Activated CD8-positive, alpha-beta T cell treated with anti-CD3 and anti-CD28 coated beads for 36 hours (primary cell): ENCODE measurements at regions not wholly inside any gene's neighbourhood (a gene's known extent, or its start where the extent isn't known, plus 50 kb on each side); places are given as distances from the start of the nearest gene placed in this dataset.
"Not testable (repeated sequence)": the region's sequence is repeated elsewhere in the genome, so short reads cannot be mapped to it uniquely, and the experiment has no call there.

Source experiments
- ATAC-seq: fragments of 200-7000 bp; cut with Tn5 transposase; one replicate; pipeline ENCODE4 v1.10.0; 2021; ENCODE audit warnings: mild to moderate bottlenecking, moderate library complexity
- CTCF ChIA-PET: fragments of 350-600 bp; sonication (Branson Sonifier 250); formaldehyde crosslinking; loops from one replicate; lab custom pipeline; 2021; ENCODE audit warnings: antibody characterized with exemption; lab: Charles Lee
- POLR2A ChIA-PET: fragments of 350-600 bp; sonication (Branson Sonifier 250); formaldehyde crosslinking; loops from one replicate; lab custom pipeline; 2021; ENCODE audit warnings: antibody characterized with exemption; lab: Charles Lee
- DNase-seq: peaks from one replicate; pipeline ENCODE4 v3.0.0-alpha.2; 2020
- H3K27ac Mint-ChIP-seq: one replicate; pipeline ENCODE4 v1.8.0; 2021; ENCODE audit warnings: mild to moderate bottlenecking, mixed read lengths
- H3K27me3 Mint-ChIP-seq: one replicate; pipeline ENCODE4 v1.8.0; 2021; ENCODE audit warnings: mixed read lengths
- H3K36me3 Mint-ChIP-seq: one replicate; pipeline ENCODE4 v1.8.0; 2021; ENCODE audit warnings: low read depth, mixed read lengths
- H3K4me1 Mint-ChIP-seq: one replicate; pipeline ENCODE4 v1.8.0; 2021; ENCODE audit warnings: low read depth, mixed read lengths
- H3K4me3 Mint-ChIP-seq: one replicate; pipeline ENCODE4 v1.8.0; 2021; ENCODE audit warnings: mild to moderate bottlenecking, moderate library complexity, mixed read lengths
- H3K9me3 Mint-ChIP-seq: one replicate; pipeline ENCODE4 v1.8.0; 2021; ENCODE audit warnings: mixed read lengths
- intact Hi-C: fragments of 100-400 bp; cut with micrococcal nuclease; formaldehyde crosslinking; loops from one replicate; pipeline ENCODE4 v1.10.0; 2022
- TF ChIP-seq, protein P1 (sequence below): fragments of 200-600 bp; IDR thresholded peaks from one replicate; pipeline ENCODE4 v1.8.0; 2022; ENCODE audit warnings: antibody characterized with exemption, mild to moderate bottlenecking

DNA sequence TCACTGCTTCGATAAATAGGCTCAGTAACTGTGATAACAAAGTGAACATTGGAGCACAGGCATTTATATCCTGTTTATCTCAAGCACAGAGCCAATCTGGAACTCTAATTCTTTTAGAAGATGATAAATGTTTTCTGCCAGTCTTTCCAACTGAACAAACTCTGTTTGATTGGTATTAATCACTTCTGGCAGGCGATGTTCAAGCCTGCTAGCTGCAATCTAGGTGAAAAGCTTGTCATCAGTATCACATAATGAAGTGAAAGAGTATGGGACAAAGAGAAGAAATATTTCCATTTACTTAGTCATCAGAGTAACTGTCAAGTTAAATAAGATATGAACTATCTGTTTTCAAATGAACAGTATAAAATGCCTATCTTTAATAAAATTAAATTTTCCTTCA is 577.3 kb downstream of the VGLL3 start:
- intact Hi-C loops, result no loop called here
- H3K4me3 Mint-ChIP-seq, result no peak overlapping the region
- peaks cover 9% of the 10 kb centered on the region for H3K9me3 Mint-ChIP-seq
- H3K27ac Mint-ChIP-seq, result no peak overlapping the region
- H3K36me3 Mint-ChIP-seq, result no peaks in the 10 kb centered on the region
- ChIA-PET POLR2A (no interaction called here), CTCF (no interaction called here)
- no peaks in the 10 kb centered on the region for H3K27me3 Mint-ChIP-seq
- DNase-seq (no peak), ATAC-seq (no peak)
- TF ChIP-seq, protein P1, sequence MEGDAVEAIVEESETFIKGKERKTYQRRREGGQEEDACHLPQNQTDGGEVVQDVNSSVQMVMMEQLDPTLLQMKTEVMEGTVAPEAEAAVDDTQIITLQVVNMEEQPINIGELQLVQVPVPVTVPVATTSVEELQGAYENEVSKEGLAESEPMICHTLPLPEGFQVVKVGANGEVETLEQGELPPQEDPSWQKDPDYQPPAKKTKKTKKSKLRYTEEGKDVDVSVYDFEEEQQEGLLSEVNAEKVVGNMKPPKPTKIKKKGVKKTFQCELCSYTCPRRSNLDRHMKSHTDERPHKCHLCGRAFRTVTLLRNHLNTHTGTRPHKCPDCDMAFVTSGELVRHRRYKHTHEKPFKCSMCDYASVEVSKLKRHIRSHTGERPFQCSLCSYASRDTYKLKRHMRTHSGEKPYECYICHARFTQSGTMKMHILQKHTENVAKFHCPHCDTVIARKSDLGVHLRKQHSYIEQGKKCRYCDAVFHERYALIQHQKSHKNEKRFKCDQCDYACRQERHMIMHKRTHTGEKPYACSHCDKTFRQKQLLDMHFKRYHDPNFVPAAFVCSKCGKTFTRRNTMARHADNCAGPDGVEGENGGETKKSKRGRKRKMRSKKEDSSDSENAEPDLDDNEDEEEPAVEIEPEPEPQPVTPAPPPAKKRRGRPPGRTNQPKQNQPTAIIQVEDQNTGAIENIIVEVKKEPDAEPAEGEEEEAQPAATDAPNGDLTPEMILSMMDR, result no peak
- H3K4me1 Mint-ChIP-seq, result no peaks in the 10 kb centered on the region

- no peaks in the 10 kb centered on the region for H3K4me1 Mint-ChIP-seq
- ChIA-PET CTCF (no interaction called here), POLR2A (no interaction called here)
- DNase-seq, result no peak
- peaks cover 14% of the 10 kb centered on the region for H3K9me3 Mint-ChIP-seq
- intact Hi-C loops, result no loop called here
- TF ChIP-seq, protein P1, result no peak
- no peaks in the 10 kb centered on the region for H3K27me3 Mint-ChIP-seq
- H3K36me3 Mint-ChIP-seq, result no peaks in the 10 kb centered on the region
- no peak for ATAC-seq
- H3K4me3 Mint-ChIP-seq, result no peak overlapping the region
- no peak overlapping the region for H3K27ac Mint-ChIP-seq
Observed at GRCh38 chr3:86410587-86410986, 580.4 kb downstream of the VGLL3 start.

DNA sequence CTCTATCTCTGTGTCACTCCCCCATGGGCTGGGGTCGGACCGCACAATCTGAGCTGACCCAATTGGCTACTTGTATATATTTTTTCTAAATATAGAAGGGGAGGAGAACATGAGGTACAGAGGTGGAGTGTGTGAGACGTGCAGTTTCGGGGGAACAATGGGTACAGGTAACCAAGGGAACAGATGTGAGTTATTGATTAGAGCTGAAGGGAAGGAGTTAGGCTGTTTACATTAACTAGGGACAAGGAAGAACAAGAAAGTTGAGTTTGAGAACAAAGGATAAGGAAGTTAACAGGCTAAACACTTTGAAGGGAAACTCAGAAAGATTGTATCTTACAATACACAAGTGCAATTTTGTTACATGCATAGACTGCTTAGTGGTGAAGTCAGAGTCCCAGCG is 601.2 kb downstream of the VGLL3 start:
- POLR2A ChIA-PET, ATAC-seq, intact Hi-C loops, H3K27ac Mint-ChIP-seq, DNase-seq, H3K27me3 Mint-ChIP-seq, H3K4me3 Mint-ChIP-seq, H3K9me3 Mint-ChIP-seq, H3K4me1 Mint-ChIP-seq, H3K36me3 Mint-ChIP-seq, CTCF ChIA-PET: not testable (repeated sequence)

- Mint-ChIP-seq H3K27ac (no peak overlapping the region), H3K4me1 (no peaks in the 10 kb centered on the region), H3K36me3 (no peaks in the 10 kb centered on the region), H3K9me3 (peaks cover 2% of the 10 kb centered on the region), H3K27me3 (no peaks in the 10 kb centered on the region), H3K4me3 (no peak overlapping the region)
- DNase-seq, result no peak
- ChIA-PET POLR2A (no interaction called here), CTCF (no interaction called here)
- no peak for ATAC-seq
- TF ChIP-seq, protein P1, result no peak
- intact Hi-C loops, result no loop called here
Observed at GRCh38 chr3:86388820-86389219, 602.1 kb downstream of the VGLL3 start.

DNA sequence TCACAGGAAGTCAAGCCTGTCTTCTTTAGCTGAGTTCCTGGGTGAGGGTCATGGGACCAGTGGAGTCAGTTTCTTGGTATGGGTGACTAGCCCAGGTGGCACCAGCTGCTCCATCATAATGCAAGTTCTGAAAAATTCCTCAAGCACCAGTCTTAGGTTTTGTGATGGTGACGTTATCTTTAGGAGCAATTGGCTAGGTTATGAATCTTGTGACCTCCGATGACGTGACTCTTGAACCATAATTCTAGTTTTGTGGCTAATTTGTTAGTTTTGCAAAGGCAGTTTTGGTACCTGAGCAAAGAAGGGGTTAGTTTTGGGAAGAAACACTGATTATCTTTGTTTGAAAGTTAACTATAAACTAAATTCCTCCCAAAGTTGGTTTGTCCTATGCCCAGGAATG is 608.4 kb downstream of the VGLL3 start:
- Mint-ChIP-seq H3K9me3 (peaks cover 3% of the 10 kb centered on the region), H3K27me3 (no peaks in the 10 kb centered on the region), H3K4me3 (no peak overlapping the region), H3K4me1 (no peaks in the 10 kb centered on the region), H3K36me3 (no peaks in the 10 kb centered on the region), H3K27ac (no peak overlapping the region)
- ATAC-seq, result no peak
- TF ChIP-seq, protein P1, result no peak
- no peak for DNase-seq
- CTCF ChIA-PET, result no interaction called here
- intact Hi-C loops, result no loop called here
- POLR2A ChIA-PET, result interaction anchor here (0.6 kb wide), 1 partner anchor 132 kb away, joined by 3 read pairs; no protein-coding TSS in a partner anchor

GRCh38 chr3:86381247-86381646 is 609.7 kb downstream of the VGLL3 start:
- H3K27me3 Mint-ChIP-seq, result no peaks in the 10 kb centered on the region
- CTCF ChIA-PET, result no interaction called here

More at GRCh38 chr3:86381247-86381646, 609.7 kb downstream of the VGLL3 start:
- intact Hi-C loops, result no loop called here
- H3K9me3 Mint-ChIP-seq, result peaks cover 3% of the 10 kb centered on the region
- no peak overlapping the region for H3K27ac Mint-ChIP-seq
- no peak for DNase-seq
- POLR2A ChIA-PET, result no interaction called here
- no peaks in the 10 kb centered on the region for H3K4me1 Mint-ChIP-seq
- TF ChIP-seq, protein P1, result no peak
- no peak for ATAC-seq
- H3K36me3 Mint-ChIP-seq, result no peaks in the 10 kb centered on the region
- no peak overlapping the region for H3K4me3 Mint-ChIP-seq
